GM19043 (cell line): ENCODE measurements at regions not wholly inside any gene's neighbourhood (a gene's known extent, or its start where the extent isn't known, plus 50 kb on each side); places are given as distances from the start of the nearest gene placed in this dataset.
"Not testable (repeated sequence)": the region's sequence is repeated elsewhere in the genome, so short reads cannot be mapped to it uniquely, and the experiment has no call there.

Source experiments
- ATAC-seq: cut with Tn5 transposase; IDR thresholded peaks from one replicate; pipeline ENCODE4 v1.9.1; 2021; ENCODE audit warnings: low read depth; ENCODE audit not compliant: unreplicated experiment

- ATAC-seq: no peak
Observed at GRCh38 chr2:53381271-53381670, 386.3 kb upstream of the CHAC2 start.

DNA sequence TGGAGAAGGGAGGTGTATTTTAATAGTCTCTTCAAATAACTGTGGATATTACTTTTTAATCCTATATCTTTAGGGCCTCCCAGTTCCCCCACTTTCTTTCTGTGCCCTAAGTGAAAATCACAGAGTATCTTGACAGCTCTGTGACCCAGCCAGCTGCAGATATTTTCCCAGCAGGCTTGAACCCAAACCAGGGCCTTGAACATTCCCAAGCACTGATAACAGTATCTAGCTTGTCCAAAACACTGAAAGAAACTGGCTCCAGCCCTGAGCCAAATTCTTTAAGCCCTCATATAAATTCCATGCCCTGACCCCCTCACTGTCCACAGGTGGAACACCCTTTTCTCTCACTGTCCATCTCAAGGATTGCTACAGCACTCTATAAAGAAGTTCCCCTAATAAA, 388.1 kb upstream of the CHAC2 start:
- no peak for ATAC-seq

DNA sequence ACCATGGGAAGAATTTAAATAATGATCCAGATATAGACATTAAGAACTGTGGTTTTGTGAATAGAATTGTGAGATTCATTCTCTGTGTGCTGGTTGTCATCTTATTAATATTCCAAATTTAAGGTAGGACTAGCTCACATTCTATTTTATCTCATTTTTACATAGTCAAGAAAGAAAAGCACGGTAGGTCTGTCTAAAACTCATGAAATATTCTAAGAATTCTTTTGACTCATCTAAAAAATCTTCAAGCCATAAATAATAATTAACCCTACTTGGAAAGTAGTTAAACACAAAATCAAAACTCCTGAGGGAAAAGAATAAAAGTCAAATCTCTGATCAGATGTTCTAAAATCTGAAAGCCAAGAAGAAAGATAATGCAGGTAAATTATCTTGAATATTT, 388.8 kb upstream of the CHAC2 start:
- no peak for ATAC-seq

DNA sequence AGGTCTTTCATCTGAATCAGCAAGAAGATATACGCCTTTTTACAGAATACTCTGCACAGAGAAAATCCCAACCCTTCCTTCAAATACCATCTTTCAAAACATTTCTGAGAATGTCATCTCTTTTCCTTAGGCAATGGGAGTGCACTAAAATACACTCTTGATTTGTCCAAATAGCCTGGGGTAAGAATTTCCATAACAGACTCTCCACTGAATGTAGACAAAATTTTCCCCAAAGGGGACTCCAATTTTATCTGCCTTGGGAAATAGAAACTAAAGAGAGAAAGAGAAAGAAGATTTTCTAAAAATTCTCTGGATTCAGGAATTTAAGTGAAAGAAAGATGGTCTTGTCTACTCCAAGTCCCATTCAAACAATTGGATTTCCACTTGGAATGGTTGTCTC, 394.5 kb upstream of the CHAC2 start:
- no peak for ATAC-seq

DNA sequence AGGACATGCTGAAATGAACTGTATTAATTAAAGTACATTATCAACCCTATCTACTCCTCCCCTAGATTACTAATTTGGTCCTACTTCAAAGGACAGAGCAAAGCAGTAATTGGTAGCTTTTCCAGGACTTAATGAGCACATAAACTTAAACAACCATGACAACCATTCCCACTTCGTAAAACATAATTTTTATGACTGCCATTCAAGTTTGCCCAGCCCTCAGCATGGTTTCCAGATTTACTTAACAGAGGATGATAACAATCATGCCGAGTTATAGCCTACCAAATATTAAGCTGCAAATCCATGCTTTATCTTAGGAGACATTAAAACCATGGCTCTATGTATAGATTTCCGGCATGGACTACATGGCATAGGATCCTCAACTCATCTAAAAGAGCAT, 401.1 kb upstream of the CHAC2 start:
- no peak for ATAC-seq

- no peak for ATAC-seq
Observed at GRCh38 chr2:53362934-53363333, 404.7 kb upstream of the CHAC2 start.

DNA sequence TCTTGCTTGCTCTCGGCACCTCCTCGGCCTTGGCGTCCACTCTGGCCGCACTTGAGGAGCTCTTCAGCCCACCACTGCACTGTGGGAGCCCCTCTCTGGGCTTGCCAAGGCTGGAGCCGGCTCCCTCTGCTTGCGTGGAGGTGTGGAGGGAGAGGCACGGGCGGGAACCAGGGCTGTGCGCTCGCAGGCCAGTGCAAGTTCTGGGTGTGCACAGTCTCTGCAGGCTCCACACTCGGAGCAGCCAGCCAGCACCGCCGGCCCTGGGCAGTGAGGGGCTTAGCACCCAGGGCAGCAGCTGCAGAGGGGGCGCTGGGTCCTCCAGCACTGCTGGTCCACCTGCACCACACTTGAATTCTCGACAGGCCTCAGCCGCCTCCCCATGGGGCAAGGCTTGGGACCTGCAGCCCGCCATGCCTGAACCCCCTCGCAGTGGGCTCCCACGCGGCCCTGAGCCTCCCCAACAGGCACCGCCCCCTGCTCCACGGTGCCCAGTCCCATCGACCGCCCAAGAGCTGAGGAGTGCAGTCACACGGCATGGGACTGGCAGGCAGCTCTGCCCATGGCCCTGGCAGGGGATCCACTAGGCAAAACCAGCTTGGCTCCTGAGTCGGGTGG, 411.2 kb upstream of the CHAC2 start:
- ATAC-seq: no peak

DNA sequence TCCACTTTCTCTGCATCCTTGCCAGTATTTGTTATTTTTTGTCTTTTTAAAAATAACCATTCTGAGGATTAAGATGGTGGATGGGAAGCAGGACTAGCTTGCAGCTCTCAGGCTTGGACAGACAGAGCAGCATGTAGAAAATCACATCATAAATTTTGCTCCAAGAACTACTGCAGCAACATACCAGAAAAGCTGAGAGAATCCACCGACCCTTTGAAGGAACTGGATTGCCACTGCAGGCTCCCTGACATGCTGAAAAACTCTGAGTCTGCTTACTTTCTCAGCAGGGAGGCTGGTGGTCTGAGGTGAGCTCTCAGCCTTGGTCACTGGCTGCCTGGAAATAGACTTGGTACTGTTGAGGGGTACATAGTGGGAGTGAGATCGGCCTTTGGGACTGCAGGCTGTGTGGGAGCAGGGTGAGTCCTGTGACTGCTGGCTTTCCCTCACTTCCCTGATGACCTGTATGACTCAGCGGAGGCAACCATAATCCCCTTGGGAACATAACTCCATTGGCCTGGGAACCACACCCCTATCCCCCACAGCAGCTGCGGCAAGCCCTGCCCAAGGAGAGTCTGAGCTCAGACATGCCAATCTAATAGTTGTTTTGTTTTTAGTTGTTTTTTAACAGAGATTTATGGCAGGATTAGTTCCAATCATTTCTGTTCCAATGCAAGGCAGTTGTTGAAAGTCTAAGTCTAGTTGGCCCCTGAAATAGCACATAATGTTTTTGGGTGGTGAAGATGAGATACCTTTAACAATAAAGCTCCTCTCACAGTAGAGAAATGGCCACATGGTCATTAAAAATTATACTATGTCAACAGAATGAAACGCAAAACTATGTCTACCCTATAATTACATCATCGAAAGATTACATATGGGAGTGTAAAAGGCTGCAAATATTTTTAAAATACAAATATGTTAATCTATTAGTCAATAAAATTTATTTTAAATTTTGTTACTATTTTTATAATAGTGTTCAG, 414.2 kb upstream of the CHAC2 start:
- ATAC-seq: no peak

DNA sequence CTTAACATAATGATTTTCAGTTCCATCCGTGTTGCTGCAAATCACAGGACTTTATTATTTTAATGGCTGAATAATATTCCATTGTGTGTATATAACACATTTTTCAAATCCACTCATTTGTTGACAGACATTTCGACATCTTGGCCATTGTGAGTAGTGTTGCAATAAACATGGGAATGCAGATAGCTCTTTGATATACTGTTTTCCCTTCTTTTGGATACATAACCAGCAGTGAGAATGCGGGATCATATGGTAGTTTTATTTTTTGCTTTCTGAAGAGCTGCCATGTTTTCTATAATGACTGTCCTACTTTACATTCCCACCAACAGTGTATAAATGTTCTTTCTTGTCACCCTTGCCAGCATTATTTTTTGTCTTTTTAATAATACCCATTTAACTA, 420.3 kb upstream of the CHAC2 start:
- no peak for ATAC-seq

- no peak for ATAC-seq
Observed at GRCh38 chr2:53342248-53342647, 425.4 kb upstream of the CHAC2 start.

- ATAC-seq: no peak
Observed at GRCh38 chr2:53334610-53335009, 433.0 kb upstream of the CHAC2 start.

GRCh38 chr2:53331667-53332066, 435.9 kb upstream of the CHAC2 start:
- ATAC-seq: no peak

DNA sequence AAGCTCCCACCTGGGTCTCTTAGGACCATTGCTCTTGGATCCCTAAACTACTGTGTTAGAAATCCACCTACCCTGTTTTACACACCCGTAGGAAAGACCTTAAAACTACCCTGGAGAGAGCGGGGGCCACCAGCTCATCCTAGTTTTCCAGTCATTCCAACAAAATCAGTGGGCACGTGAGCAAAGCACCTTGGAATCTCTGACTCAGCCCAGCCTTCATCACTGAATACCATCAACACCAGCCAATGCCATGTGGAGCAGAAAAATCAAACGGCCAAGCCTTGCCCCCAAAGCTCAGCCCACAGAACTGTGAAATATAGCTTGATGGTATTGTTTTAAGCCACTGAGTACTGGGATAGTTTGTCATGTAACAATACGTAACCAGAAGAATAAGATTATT, 449.7 kb upstream of the CHAC2 start:
- ATAC-seq: no peak

GRCh38 chr2:53315149-53315548, 452.5 kb upstream of the CHAC2 start:
- no peak for ATAC-seq

DNA sequence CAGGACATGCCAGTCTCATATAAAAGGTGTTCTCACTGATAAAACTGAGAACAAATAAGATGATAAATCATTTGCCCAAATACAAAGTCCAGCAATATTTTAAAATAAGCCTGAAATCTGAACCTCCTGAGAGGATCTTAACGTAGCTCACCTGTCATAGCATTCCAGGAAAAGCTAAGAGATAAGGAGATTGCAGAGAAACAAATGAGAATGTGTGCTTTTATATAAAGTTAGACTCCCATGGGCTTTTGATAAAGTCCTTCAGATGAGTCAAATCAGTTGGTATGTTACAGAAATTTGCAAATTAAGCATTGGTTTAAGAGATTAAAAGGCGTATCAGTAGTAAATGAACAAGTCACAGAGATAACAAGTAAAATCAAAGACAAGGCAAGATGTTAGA, 452.9 kb upstream of the CHAC2 start:
- ATAC-seq: no peak

GRCh38 chr2:53313644-53314043, 454.0 kb upstream of the CHAC2 start:
- not testable (repeated sequence) for ATAC-seq

DNA sequence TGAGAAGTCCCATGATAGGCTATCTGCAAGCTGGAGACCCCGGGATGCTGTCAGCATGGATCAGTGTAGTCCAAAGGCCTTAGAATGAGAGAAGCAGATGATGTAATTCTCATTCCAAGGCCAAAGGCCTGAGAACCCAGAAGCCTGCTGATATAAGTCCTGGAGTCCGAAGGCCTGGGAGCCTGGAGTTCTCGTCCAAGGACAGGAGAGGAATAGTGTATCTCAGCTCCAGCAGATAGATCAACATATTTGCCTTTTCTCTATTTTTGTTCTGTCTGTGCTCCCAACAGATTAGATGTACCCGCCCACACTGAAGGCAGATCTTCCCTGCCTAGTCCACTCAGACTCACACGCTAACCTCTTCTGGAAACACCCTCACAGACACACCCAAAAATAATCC, 454.9 kb upstream of the CHAC2 start:
- ATAC-seq: no peak

- no peak for ATAC-seq
Observed at GRCh38 chr2:53312181-53312580, 455.4 kb upstream of the CHAC2 start.

DNA sequence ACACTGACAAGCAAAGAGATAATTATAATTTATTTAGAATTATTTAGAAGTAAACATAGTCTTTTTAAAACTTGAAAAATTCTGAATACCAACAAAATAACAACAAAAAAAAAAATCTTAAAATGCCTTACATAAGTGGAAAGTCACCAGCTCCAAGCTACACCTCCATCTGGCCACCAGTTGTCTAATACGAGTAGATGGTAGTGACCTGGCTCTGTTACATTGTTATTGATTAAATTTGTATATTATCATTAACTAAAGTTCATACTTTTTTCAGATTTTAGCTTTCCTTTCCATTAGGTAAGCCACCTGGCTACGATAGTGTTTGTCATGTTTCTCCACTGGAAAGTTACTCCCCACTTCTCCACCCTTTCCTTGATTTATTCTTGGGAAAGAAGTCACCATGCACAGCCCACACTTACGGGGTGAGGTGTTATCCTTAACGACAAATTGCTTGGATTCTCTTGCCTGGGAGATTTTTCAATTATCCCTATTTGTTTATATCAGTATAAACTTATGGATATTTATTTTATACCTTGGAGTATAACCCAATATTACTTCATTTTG, 464.5 kb upstream of the CHAC2 start:
- ATAC-seq: no peak

DNA sequence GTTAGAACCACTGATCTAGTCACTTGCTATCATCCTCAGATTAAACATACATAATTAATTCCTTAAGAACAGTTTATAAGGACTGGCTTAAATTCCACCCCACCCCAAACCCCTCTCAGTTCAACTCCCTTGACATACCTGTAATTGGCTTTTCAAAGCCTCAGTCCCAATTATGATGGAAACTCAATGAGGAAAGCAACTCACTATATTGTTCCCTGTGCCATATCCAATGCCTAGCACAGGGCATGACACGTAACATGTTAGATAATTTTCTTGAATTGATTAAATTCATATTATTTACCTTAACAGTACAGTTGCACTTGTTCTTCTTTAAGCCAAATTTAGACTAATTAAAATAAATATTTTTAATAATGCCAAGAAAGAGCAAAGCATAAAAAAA, 465.1 kb upstream of the CHAC2 start:
- ATAC-seq: no peak

- no peak for ATAC-seq
Observed at GRCh38 chr2:53289309-53290006, 478.1 kb upstream of the CHAC2 start.
